SU-DHL-6 (cell line): ENCODE measurements at regions not wholly inside any gene's neighbourhood (a gene's known extent, or its start where the extent isn't known, plus 50 kb on each side); places are given as distances from the start of the nearest gene placed in this dataset.

ENCODE experiments used
- H2AFZ ChIP-seq: fragments of 200-600 bp; sonication (generic); 2 replicates; pipeline ENCODE4 v1.6.1; 2014; ENCODE audit warnings: low read depth, mild to moderate bottlenecking, moderate library complexity, mixed read lengths, antibody characterized with exemption, low read length; ENCODE audit not compliant: severe bottlenecking
- H3F3A ChIP-seq: fragments of 200-600 bp; shearing (Covaris generic); 2 replicates; pipeline ENCODE4 v1.6.0; 2016; ENCODE audit warnings: antibody characterized with exemption, mild to moderate bottlenecking; ENCODE audit not compliant: insufficient read depth
- H3K27ac ChIP-seq: fragments of 200-600 bp; sonication (generic); 2 replicates; pipeline ENCODE4 v1.5.1; 2016; ENCODE audit warnings: low read depth, mild to moderate bottlenecking, low read length, moderate library complexity, mixed read lengths
- H3K27me3 ChIP-seq: fragments of 200-600 bp; sonication (generic), shearing (Covaris generic); 2 replicates; pipeline ENCODE4 v1.6.0; 2014; ENCODE audit warnings: mild to moderate bottlenecking, low read length
- H3K36me3 ChIP-seq: fragments of 200-600 bp; sonication (generic); 2 replicates; pipeline ENCODE4 v1.6.1; 2014; ENCODE audit warnings: mild to moderate bottlenecking, low read length, mixed read lengths
- H3K4me2 ChIP-seq: fragments of 300-600, 200-600 bp; shearing (Covaris generic), sonication (generic); 2 replicates; pipeline ENCODE4 v1.6.0; 2014; ENCODE audit warnings: low read length, low read depth, mild to moderate bottlenecking; ENCODE audit not compliant: poor library complexity, severe bottlenecking
- H3K4me3 ChIP-seq: fragments of 200-600 bp; sonication (generic); 2 replicates; pipeline ENCODE4 v1.5.1; 2014; ENCODE audit warnings: antibody characterized with exemption, low read length, mild to moderate bottlenecking, mixed read lengths; ENCODE audit not compliant: insufficient read depth, poor library complexity, severe bottlenecking
- H3K79me2 ChIP-seq: fragments of 200-600 bp; sonication (generic); 2 replicates; pipeline ENCODE4 v1.6.1; 2014; ENCODE audit warnings: mild to moderate bottlenecking, low read length, moderate library complexity; ENCODE audit not compliant: insufficient read depth
- H3K9ac ChIP-seq: fragments of 200-600 bp; sonication (generic); 2 replicates; pipeline ENCODE4 v1.7.0; 2014; ENCODE audit warnings: mild to moderate bottlenecking, low read length
- H3K9me2 ChIP-seq: fragments of 200-600 bp; sonication (generic); replicated peaks from 2 replicates; pipeline ENCODE4 v1.6.1; 2014; ENCODE audit warnings: low read length; ENCODE audit not compliant: insufficient read depth
- H3K9me3 ChIP-seq: fragments of 200-600 bp; sonication (generic); 2 replicates; pipeline ENCODE4 v1.6.1; 2014; ENCODE audit warnings: low read length, mixed read lengths; ENCODE audit not compliant: insufficient read depth
- H4K20me1 ChIP-seq: fragments of 200-600 bp; sonication (generic); 2 replicates; pipeline ENCODE4 v1.6.1; 2014; ENCODE audit warnings: low read depth, mild to moderate bottlenecking, antibody characterized with exemption, low read length, moderate library complexity, mixed read lengths
- CTCF ChIP-seq: fragments of 200-600 bp; sonication (generic); IDR thresholded peaks from one replicate; pipeline ENCODE4 v1.5.1; 2017; ENCODE audit warnings: antibody characterized with exemption, mild to moderate bottlenecking, low read length, moderate library complexity; ENCODE audit not compliant: insufficient read depth, poor library complexity, severe bottlenecking
- EZH2phosphoT487 ChIP-seq: fragments of 200-600 bp; sonication (generic), shearing (Covaris generic); conservative IDR thresholded peaks from 2 replicates; pipeline ENCODE4 v1.6.1; 2018; ENCODE audit warnings: mild to moderate bottlenecking, antibody characterized with exemption, low read length, moderate library complexity, mixed read lengths

DNA sequence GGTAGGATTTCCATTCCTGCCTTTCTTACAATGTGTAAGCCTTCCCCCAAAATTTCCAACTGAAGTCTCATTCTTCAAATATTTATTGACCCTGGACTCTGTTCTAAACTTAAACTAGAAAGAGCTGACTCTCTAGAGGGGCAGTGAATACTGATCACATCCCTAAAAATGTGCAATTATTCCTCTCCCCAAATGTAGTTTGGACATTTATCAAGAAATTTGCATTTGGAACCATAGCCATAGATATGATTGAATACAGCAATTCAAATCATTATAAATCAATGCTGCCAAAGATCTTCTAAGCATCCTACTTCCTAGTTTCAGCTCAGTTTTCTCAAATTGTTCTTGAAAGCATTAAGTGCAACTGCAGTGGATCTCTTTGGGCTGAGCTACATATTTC, 525.7 kb downstream of the RAB28 start:
- Histone ChIP-seq H3K9me3 (no peaks in the 10 kb centered on the region), H3K27me3 (no peaks in the 10 kb centered on the region), H3K4me2 (no peak overlapping the region), H2AFZ (no peak overlapping the region), H3F3A (no peaks in the 10 kb centered on the region), H3K27ac (no peak overlapping the region), H3K9me2 (no peaks in the 10 kb centered on the region), H3K79me2 (no peaks in the 10 kb centered on the region), H3K9ac (no peak overlapping the region), H3K36me3 (no peaks in the 10 kb centered on the region), H3K4me3 (no peak overlapping the region), H4K20me1 (no peaks in the 10 kb centered on the region; the same call in 1 of the 2 replicates)
- TF ChIP-seq EZH2phosphoT487 (no peak), CTCF (no peak)

GRCh38 chr4:12957108-12957507, 527.0 kb downstream of the RAB28 start:
- TF ChIP-seq CTCF (no peak), EZH2phosphoT487 (no peak)
- no peak overlapping the region for H3K4me2 ChIP-seq
- H3K36me3 ChIP-seq: no peaks in the 10 kb centered on the region
- no peaks in the 10 kb centered on the region for H3F3A ChIP-seq
- H4K20me1 ChIP-seq: no peaks in the 10 kb centered on the region; the same call in 1 of the 2 replicates
- no peaks in the 10 kb centered on the region for H3K9me2 ChIP-seq
- no peaks in the 10 kb centered on the region for H3K9me3 ChIP-seq
- H3K4me3 ChIP-seq: no peak overlapping the region
- no peak overlapping the region for H3K27ac ChIP-seq
- no peaks in the 10 kb centered on the region for H3K27me3 ChIP-seq
- H3K79me2 ChIP-seq: no peaks in the 10 kb centered on the region
- no peak overlapping the region for H2AFZ ChIP-seq
- H3K9ac ChIP-seq: no peak overlapping the region

DNA sequence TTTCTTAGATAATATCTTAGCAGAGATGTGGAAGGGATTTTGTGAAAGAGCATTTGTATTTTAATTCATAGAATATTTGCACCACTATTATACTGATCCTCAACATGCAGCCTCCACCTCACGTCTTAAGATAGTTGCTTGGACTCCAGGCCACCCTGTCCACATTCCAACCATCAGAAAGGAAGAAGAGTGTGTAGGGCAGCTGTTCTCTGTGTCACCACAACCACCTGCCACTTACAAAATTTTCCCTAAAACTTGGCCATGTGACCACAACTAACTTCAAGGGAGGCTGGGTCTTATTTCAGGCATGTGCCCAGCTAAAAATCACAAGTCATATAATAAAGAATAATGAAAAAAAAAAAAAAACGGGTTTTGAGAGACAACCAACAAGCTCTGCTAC, 528.1 kb downstream of the RAB28 start:
- Histone ChIP-seq H4K20me1 (no peaks in the 10 kb centered on the region; the same call in 1 of the 2 replicates), H3K79me2 (no peaks in the 10 kb centered on the region), H2AFZ (no peak overlapping the region), H3K9me2 (no peaks in the 10 kb centered on the region), H3F3A (no peaks in the 10 kb centered on the region), H3K36me3 (no peaks in the 10 kb centered on the region), H3K4me3 (no peak overlapping the region), H3K27me3 (no peaks in the 10 kb centered on the region), H3K4me2 (no peak overlapping the region), H3K9me3 (no peaks in the 10 kb centered on the region), H3K27ac (no peak overlapping the region), H3K9ac (no peak overlapping the region)
- TF ChIP-seq CTCF (no peak), EZH2phosphoT487 (no peak)
